ENCODE measurements at regions not wholly inside any gene's neighbourhood (a gene's known extent, or its start where the extent isn't known, plus 50 kb on each side); places are given as distances from the start of the nearest gene placed in this dataset.

- H3K9me3 ChIP-seq (ENCODE audit: control insufficient read depth, low read length): no peaks in the 10 kb centered on the region
- no peaks in the 10 kb centered on the region for H3K27me3 ChIP-seq (ENCODE audit: control insufficient read depth, insufficient read depth, low read length, poor library complexity, severe bottlenecking)
- H3K4me3 ChIP-seq (ENCODE audit: insufficient read depth, low read depth, low read length): no peak overlapping the region
- 87 to 89% methylated on average over 3 to 4 of the region's 4 CpGs for WGBS, 2 experiments
- H3K27ac ChIP-seq (ENCODE audit: insufficient read depth, low read depth, low read length, poor library complexity, severe bottlenecking): no peak overlapping the region
- H3K36me3 ChIP-seq (ENCODE audit: control insufficient read depth, insufficient read depth, low read length): no peaks in the 10 kb centered on the region
- H3K4me1 ChIP-seq (ENCODE audit: control insufficient read depth, insufficient read depth, low read length): no peaks in the 10 kb centered on the region
These were observed 96.8 kb upstream of the USP24 start for GRCh38 chr1:55311979-55312378.

GRCh38 chr1:55311057-55311641, 96.0 kb upstream of the USP24 start:
- no peak overlapping the region for H3K4me3 ChIP-seq (ENCODE audit: insufficient read depth, low read depth, low read length)
- H3K4me1 ChIP-seq (ENCODE audit: control insufficient read depth, insufficient read depth, low read length): no peaks in the 10 kb centered on the region
- no peaks in the 10 kb centered on the region for H3K27me3 ChIP-seq (ENCODE audit: control insufficient read depth, insufficient read depth, low read length, poor library complexity, severe bottlenecking)
- no peaks in the 10 kb centered on the region for H3K9me3 ChIP-seq (ENCODE audit: control insufficient read depth, low read length)
- no peak overlapping the region for H3K27ac ChIP-seq (ENCODE audit: insufficient read depth, low read depth, low read length, poor library complexity, severe bottlenecking)
- H3K36me3 ChIP-seq (ENCODE audit: control insufficient read depth, insufficient read depth, low read length): no peaks in the 10 kb centered on the region
- WGBS, 2 experiments: 90 to 94% methylated on average over 7 of the region's 7 CpGs

GRCh38 chr1:55310505-55310971, 95.4 kb upstream of the USP24 start:
- H3K9me3 ChIP-seq (ENCODE audit: control insufficient read depth, low read length): no peaks in the 10 kb centered on the region

DNA sequence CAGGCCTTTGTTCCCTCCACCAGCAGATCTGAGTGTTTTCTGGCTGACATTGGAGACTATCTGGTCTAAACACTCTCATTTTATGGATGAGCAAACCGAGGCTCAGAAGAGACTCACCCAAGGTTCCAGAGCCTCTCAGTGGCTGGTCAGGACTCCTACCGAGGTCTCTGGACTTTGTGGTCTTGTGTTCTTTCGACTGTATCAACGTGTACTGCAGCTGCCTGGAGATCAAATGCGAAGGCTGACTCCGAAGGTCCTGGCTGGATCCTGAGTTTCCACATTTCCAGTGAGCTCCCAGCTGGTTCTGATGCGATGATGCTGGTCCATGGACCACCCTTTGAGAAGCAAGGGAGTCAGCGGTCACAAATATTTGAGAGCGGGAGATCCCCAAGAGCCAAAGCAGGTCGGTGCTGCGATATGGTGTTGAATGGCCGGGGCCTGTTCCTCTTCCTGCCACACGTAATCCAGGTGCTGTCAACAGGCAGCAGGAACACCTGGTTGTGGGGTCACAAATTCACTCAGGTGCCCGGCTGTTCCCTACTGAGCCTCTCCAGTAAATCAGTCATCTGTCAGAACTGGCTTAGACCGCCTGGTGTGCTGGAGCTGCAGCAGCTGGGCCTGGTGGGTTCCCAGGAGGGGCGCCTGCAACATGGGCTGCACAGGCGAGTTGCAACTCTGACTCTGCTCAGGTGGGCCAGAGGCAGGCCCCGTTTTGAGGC, 94.8 kb upstream of the USP24 start:
- 83% methylated on average over 18 of the region's 18 CpGs for WGBS, 2 experiments
- H3K4me1 ChIP-seq (ENCODE audit: control insufficient read depth, insufficient read depth, low read length): no peaks in the 10 kb centered on the region
- H3K36me3 ChIP-seq (ENCODE audit: control insufficient read depth, insufficient read depth, low read length): no peaks in the 10 kb centered on the region

More at GRCh38 chr1:55310505-55310971, 95.4 kb upstream of the USP24 start:
- Histone ChIP-seq H3K4me3 (ENCODE audit: insufficient read depth, low read depth, low read length) (no peak overlapping the region), H3K27ac (ENCODE audit: insufficient read depth, low read depth, low read length, poor library complexity, severe bottlenecking) (no peak overlapping the region), H3K27me3 (ENCODE audit: control insufficient read depth, insufficient read depth, low read length, poor library complexity, severe bottlenecking) (no peaks in the 10 kb centered on the region), H3K4me1 (ENCODE audit: control insufficient read depth, insufficient read depth, low read length) (no peaks in the 10 kb centered on the region), H3K36me3 (ENCODE audit: control insufficient read depth, insufficient read depth, low read length) (no peaks in the 10 kb centered on the region)
- 86 to 93% methylated on average over 3 of the region's 3 CpGs for WGBS, 2 experiments

GRCh38 chr1:55309053-55309452, 93.9 kb upstream of the USP24 start:
- no peaks in the 10 kb centered on the region for H3K27me3 ChIP-seq (ENCODE audit: control insufficient read depth, insufficient read depth, low read length, poor library complexity, severe bottlenecking)
- H3K9me3 ChIP-seq (ENCODE audit: control insufficient read depth, low read length): no peaks in the 10 kb centered on the region
- no peaks in the 10 kb centered on the region for H3K36me3 ChIP-seq (ENCODE audit: control insufficient read depth, insufficient read depth, low read length)
- WGBS, 2 experiments: 94 to 100% methylated on average over 2 of the region's 2 CpGs
- no peak overlapping the region for H3K27ac ChIP-seq (ENCODE audit: insufficient read depth, low read depth, low read length, poor library complexity, severe bottlenecking)
- H3K4me1 ChIP-seq (ENCODE audit: control insufficient read depth, insufficient read depth, low read length): no peaks in the 10 kb centered on the region
- H3K4me3 ChIP-seq (ENCODE audit: insufficient read depth, low read depth, low read length): no peak overlapping the region

More for the DNA sequence above, 94.8 kb upstream of the USP24 start:
- Histone ChIP-seq H3K9me3 (ENCODE audit: control insufficient read depth, low read length) (no peaks in the 10 kb centered on the region), H3K4me3 (ENCODE audit: insufficient read depth, low read depth, low read length) (no peak overlapping the region), H3K27me3 (ENCODE audit: control insufficient read depth, insufficient read depth, low read length, poor library complexity, severe bottlenecking) (no peaks in the 10 kb centered on the region), H3K27ac (ENCODE audit: insufficient read depth, low read depth, low read length, poor library complexity, severe bottlenecking) (no peak overlapping the region)

DNA sequence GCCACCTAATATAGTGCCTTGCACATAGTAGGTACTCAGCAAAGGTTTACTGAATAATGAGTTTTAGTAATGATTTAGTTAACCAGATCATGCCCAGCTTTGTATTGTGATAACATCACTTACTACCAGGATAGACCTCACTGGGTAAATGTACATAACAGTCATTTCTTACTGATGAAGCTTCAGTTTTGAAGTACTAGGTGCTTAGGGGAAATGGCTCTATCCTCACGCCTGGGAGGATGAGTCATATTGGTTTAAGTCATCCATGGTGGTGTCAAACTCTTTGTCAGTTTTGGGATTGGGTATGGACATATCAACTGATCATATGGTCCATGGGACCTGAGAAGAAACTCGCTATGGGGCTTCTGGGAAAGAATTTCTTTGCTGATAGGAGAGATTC, 90.6 kb upstream of the USP24 start:
- Histone ChIP-seq H3K4me1 (ENCODE audit: control insufficient read depth, insufficient read depth, low read length) (peaks cover 7% of the 10 kb centered on the region), H3K27me3 (ENCODE audit: control insufficient read depth, insufficient read depth, low read length, poor library complexity, severe bottlenecking) (no peaks in the 10 kb centered on the region), H3K36me3 (ENCODE audit: control insufficient read depth, insufficient read depth, low read length) (no peaks in the 10 kb centered on the region), H3K9me3 (ENCODE audit: control insufficient read depth, low read length) (no peaks in the 10 kb centered on the region), H3K27ac (ENCODE audit: insufficient read depth, low read depth, low read length, poor library complexity, severe bottlenecking) (no peak overlapping the region), H3K4me3 (ENCODE audit: insufficient read depth, low read depth, low read length) (no peak overlapping the region)
- WGBS, 2 experiments: 47 to 50% methylated on average over 2 of the region's 2 CpGs

DNA sequence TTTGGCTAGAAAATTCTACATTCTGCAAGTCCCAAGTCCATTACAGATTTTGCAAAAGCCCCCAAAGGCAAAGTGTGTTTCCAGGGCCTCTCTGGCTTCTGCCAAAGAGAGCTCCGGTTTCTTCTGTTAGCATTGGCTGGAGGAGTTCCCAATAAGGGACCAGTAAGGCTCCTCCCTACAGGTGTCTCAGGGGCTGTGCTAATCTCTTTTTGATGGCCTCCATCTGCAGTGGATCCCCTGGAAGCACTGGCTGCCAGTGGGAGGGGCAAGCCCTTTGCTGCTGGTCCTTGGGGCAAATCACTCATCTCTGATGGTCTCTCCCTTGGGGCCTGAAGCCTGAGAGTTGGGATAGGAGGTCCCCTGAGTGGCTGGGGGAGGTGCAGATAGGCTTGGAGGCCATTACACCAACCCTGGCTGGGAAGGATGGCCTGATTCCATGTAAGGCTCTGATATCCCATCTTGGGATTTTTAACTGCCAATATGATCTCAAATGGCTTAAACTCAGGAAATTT, 89.1 kb upstream of the USP24 start:
- 10 to 20% methylated on average over 1 of the region's 1 CpG for WGBS, 2 experiments
- Histone ChIP-seq H3K27me3 (ENCODE audit: control insufficient read depth, insufficient read depth, low read length, poor library complexity, severe bottlenecking) (no peaks in the 10 kb centered on the region), H3K36me3 (ENCODE audit: control insufficient read depth, insufficient read depth, low read length) (no peaks in the 10 kb centered on the region), H3K9me3 (ENCODE audit: control insufficient read depth, low read length) (no peaks in the 10 kb centered on the region), H3K27ac (ENCODE audit: insufficient read depth, low read depth, low read length, poor library complexity, severe bottlenecking) (no peak overlapping the region), H3K4me1 (ENCODE audit: control insufficient read depth, insufficient read depth, low read length) (peaks cover 7% of the 10 kb centered on the region), H3K4me3 (ENCODE audit: insufficient read depth, low read depth, low read length) (no peak overlapping the region)

DNA sequence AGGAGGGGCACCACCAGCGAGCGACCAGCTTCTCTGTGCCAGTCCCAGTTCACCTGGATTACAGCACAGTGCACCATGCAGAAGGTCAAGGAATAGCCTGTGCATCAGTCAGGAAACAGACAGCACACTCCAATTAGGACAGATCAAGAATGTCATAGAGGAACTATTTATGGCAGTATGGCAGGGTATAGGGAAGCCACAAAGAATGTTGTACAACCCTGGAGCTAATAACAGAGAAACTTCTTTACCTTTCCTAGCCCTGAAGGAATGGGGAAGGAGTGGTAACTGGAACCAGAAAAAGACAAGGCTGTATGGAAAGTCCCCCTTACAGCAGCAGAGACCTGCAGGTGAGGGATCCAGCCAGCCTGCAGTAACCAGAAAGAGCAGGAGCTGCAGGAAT, 87.8 kb upstream of the USP24 start:
- no peak overlapping the region for H3K27ac ChIP-seq (ENCODE audit: insufficient read depth, low read depth, low read length, poor library complexity, severe bottlenecking)
- no peaks in the 10 kb centered on the region for H3K36me3 ChIP-seq (ENCODE audit: control insufficient read depth, insufficient read depth, low read length)
- no peaks in the 10 kb centered on the region for H3K27me3 ChIP-seq (ENCODE audit: control insufficient read depth, insufficient read depth, low read length, poor library complexity, severe bottlenecking)
- H3K4me1 ChIP-seq (ENCODE audit: control insufficient read depth, insufficient read depth, low read length): peaks cover 7% of the 10 kb centered on the region
- no peaks in the 10 kb centered on the region for H3K9me3 ChIP-seq (ENCODE audit: control insufficient read depth, low read length)
- H3K4me3 ChIP-seq (ENCODE audit: insufficient read depth, low read depth, low read length): no peak overlapping the region
- 97 to 100% methylated on average over 2 of the region's 2 CpGs for WGBS, 2 experiments

DNA sequence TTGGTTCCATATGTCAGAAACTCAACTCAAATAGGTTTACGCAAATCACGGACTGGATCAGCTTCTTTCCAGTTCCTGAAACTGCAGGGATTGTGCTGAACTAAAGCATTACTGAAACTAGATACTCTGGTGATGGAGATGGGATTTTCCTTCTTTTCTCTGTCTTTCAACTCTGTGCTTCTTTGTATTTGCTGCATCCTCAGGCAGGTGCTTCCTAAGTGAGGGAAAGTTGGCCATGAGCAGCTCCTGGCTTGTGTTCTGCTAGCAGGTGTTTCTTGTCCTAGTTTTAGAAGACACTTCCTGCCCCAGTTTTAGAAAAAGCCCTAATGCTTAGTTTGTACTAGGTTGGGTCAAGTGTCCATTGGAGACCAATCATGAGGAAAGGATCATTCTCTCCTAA, 86.7 kb upstream of the USP24 start:
- H3K9me3 ChIP-seq (ENCODE audit: control insufficient read depth, low read length): no peaks in the 10 kb centered on the region
- H3K27ac ChIP-seq (ENCODE audit: insufficient read depth, low read depth, low read length, poor library complexity, severe bottlenecking): no peak overlapping the region
- no peak overlapping the region for H3K4me3 ChIP-seq (ENCODE audit: insufficient read depth, low read depth, low read length)
- H3K27me3 ChIP-seq (ENCODE audit: control insufficient read depth, insufficient read depth, low read length, poor library complexity, severe bottlenecking): no peaks in the 10 kb centered on the region
- H3K36me3 ChIP-seq (ENCODE audit: control insufficient read depth, insufficient read depth, low read length): no peaks in the 10 kb centered on the region
- H3K4me1 ChIP-seq (ENCODE audit: control insufficient read depth, insufficient read depth, low read length): peaks cover 7% of the 10 kb centered on the region
- 87 to 91% methylated on average over 2 of the region's 2 CpGs for WGBS, 2 experiments

DNA sequence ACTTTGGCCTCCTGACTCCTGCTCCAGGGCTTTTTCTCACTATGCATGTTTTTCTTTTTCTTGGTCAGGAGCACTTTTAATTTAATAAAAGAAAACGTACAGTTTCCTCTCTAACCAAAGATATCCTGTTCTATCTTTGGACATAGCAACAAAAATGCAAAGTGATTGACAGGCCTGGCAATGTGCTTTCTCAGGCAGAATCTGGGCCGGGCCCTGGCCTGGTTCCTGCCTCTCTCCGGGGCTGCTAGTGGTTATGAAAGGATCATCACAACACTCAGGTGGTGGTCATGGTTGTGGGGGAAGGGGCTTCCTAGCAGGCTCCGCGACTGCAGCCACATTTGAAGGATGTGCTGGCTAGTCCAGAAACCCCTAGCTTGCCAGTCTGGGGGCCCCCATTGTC, 85.8 kb upstream of the USP24 start:
- no peaks in the 10 kb centered on the region for H3K36me3 ChIP-seq (ENCODE audit: control insufficient read depth, insufficient read depth, low read length)
- 87 to 90% methylated on average over 5 of the region's 5 CpGs for WGBS, 2 experiments
- H3K27ac ChIP-seq (ENCODE audit: insufficient read depth, low read depth, low read length, poor library complexity, severe bottlenecking): no peak overlapping the region
- no peak overlapping the region for H3K4me3 ChIP-seq (ENCODE audit: insufficient read depth, low read depth, low read length)
- peaks cover 7% of the 10 kb centered on the region for H3K4me1 ChIP-seq (ENCODE audit: control insufficient read depth, insufficient read depth, low read length)
- no peaks in the 10 kb centered on the region for H3K27me3 ChIP-seq (ENCODE audit: control insufficient read depth, insufficient read depth, low read length, poor library complexity, severe bottlenecking)
- no peaks in the 10 kb centered on the region for H3K9me3 ChIP-seq (ENCODE audit: control insufficient read depth, low read length)

All from ectodermal cell (in vitro differentiated cells).